Smooth muscle cell (in vitro differentiated cells): ENCODE measurements at regions not wholly inside any gene's neighbourhood (a gene's known extent, or its start where the extent isn't known, plus 50 kb on each side); places are given as distances from the start of the nearest gene placed in this dataset.

Experiments
- DNase-seq: peaks from one replicate; lab custom pipeline; 2025; ENCODE audit not compliant: unreplicated experiment; lab: John Stamatoyannopoulos, UW
- H2AFZ ChIP-seq: fragments of 200-600 bp; sonication (generic); 2 replicates; pipeline ENCODE4 v1.6.0; 2016; ENCODE audit warnings: antibody characterized with exemption, low read depth, mild to moderate bottlenecking
- H3F3A ChIP-seq: fragments of 200-600 bp; sonication (generic); 2 replicates; pipeline ENCODE4 v1.6.0; 2017; ENCODE audit warnings: antibody characterized with exemption, low read depth
- H3K27ac ChIP-seq: fragments of 200-600 bp; sonication (generic); 2 replicates; pipeline ENCODE4 v1.5.1; 2016; ENCODE audit warnings: low read depth, mild to moderate bottlenecking
- H3K27me3 ChIP-seq: fragments of 200-600 bp; sonication (generic); 2 replicates; pipeline ENCODE4 v1.6.1; 2016; ENCODE audit warnings: low read depth, mild to moderate bottlenecking
- H3K36me3 ChIP-seq: fragments of 200-600 bp; sonication (generic); 2 replicates; pipeline ENCODE4 v1.5.1; 2016; ENCODE audit warnings: low read depth
- H3K4me1 ChIP-seq: fragments of 200-600 bp; sonication (generic); 2 replicates; pipeline ENCODE4 v1.5.1; 2016; ENCODE audit warnings: low read depth
- H3K4me2 ChIP-seq: fragments of 200-600 bp; sonication (generic); 2 replicates; pipeline ENCODE4 v1.6.0; 2016; ENCODE audit warnings: mild to moderate bottlenecking
- H3K4me3 ChIP-seq: fragments of 200-600 bp; sonication (generic); 2 replicates; pipeline ENCODE4 v1.5.1; 2016; ENCODE audit warnings: mild to moderate bottlenecking
- H3K79me2 ChIP-seq: fragments of 200-600 bp; sonication (generic); 2 replicates; pipeline ENCODE4 v1.6.0; 2016; ENCODE audit warnings: low read depth, mild to moderate bottlenecking
- H3K9ac ChIP-seq: fragments of 200-600 bp; sonication (generic); 2 replicates; pipeline ENCODE4 v1.6.0; 2016; ENCODE audit warnings: low read depth
- H3K9me3 ChIP-seq: fragments of 200-600 bp; sonication (generic); replicated peaks from 2 replicates; pipeline ENCODE4 v1.5.1; 2016; ENCODE audit warnings: low read depth
- H4K20me1 ChIP-seq: fragments of 200-600 bp; sonication (generic); 2 replicates; pipeline ENCODE4 v1.6.0; 2016; ENCODE audit warnings: low read depth
- CTCF ChIP-seq: fragments of 200-600 bp; sonication (generic); IDR thresholded peaks from 2 replicates; pipeline ENCODE4 v1.5.1; 2017; ENCODE audit warnings: borderline replicate concordance, mild to moderate bottlenecking, antibody characterized with exemption; ENCODE audit not compliant: insufficient read depth, poor library complexity, severe bottlenecking
- WGBS: methylation state at CpG from one replicate; pipeline ENCODE4 v1.1.7; 2016; ENCODE audit warnings: low lambda C conversion rate; 5-methylcytosine and 5-hydroxymethylcytosine counted together

- Histone ChIP-seq H3K27ac (no peak overlapping the region), H3K4me3 (no peak overlapping the region), H3K9me3 (no peaks in the 10 kb centered on the region), H3F3A (peaks cover 4% of the 10 kb centered on the region), H3K27me3 (no peaks in the 10 kb centered on the region), H3K79me2 (peaks cover 22% of the 10 kb centered on the region), H4K20me1 (no peaks in the 10 kb centered on the region), H3K4me2 (no peak overlapping the region), H3K36me3 (no peaks in the 10 kb centered on the region), H3K4me1 (peaks cover 17% of the 10 kb centered on the region), H3K9ac (no peak overlapping the region), H2AFZ (no peak overlapping the region)
- no peak for DNase-seq
- no peak for TF ChIP-seq CTCF
- WGBS: 93% methylated on average over 19 of the region's 19 CpGs
These were observed 104.5 kb upstream of the CIBAR2 start for GRCh38 chr16:85216522-85217375.

GRCh38 chr16:85220125-85220839 lies 108.0 kb upstream of the CIBAR2 start:
- Histone ChIP-seq H3K9ac (no peak overlapping the region), H3K79me2 (peaks cover 25% of the 10 kb centered on the region), H3K36me3 (no peaks in the 10 kb centered on the region), H3K9me3 (no peaks in the 10 kb centered on the region), H3K4me2 (peak overlapping the region; percentile 59), H2AFZ (no peak overlapping the region), H3F3A (no peaks in the 10 kb centered on the region), H4K20me1 (peaks cover 3% of the 10 kb centered on the region), H3K4me1 (peaks cover 28% of the 10 kb centered on the region), H3K4me3 (no peak overlapping the region), H3K27ac (peak overlapping the region; percentile 10), H3K27me3 (no peaks in the 10 kb centered on the region)
- DNase-seq: no peak
- no peak for TF ChIP-seq CTCF
- 54% methylated on average over 31 of the region's 31 CpGs for WGBS

GRCh38 chr16:85220964-85221731 lies 108.9 kb upstream of the CIBAR2 start:
- H3F3A ChIP-seq: no peaks in the 10 kb centered on the region

More at GRCh38 chr16:85220964-85221731, 108.9 kb upstream of the CIBAR2 start:
- Histone ChIP-seq H3K36me3 (no peaks in the 10 kb centered on the region), H2AFZ (no peak overlapping the region), H3K27ac (no peak overlapping the region), H3K9me3 (no peaks in the 10 kb centered on the region), H3K27me3 (no peaks in the 10 kb centered on the region), H4K20me1 (peaks cover 3% of the 10 kb centered on the region), H3K4me2 (no peak overlapping the region), H3K79me2 (peaks cover 33% of the 10 kb centered on the region), H3K4me3 (no peak overlapping the region), H3K4me1 (peaks cover 28% of the 10 kb centered on the region), H3K9ac (no peak overlapping the region)
- 78% methylated on average over 23 of the region's 27 CpGs for WGBS
- no peak for TF ChIP-seq CTCF
- no peak for DNase-seq
